ENCODE measurements at regions not wholly inside any gene's neighbourhood (a gene's known extent, or its start where the extent isn't known, plus 50 kb on each side); places are given as distances from the start of the nearest gene placed in this dataset.

DNA sequence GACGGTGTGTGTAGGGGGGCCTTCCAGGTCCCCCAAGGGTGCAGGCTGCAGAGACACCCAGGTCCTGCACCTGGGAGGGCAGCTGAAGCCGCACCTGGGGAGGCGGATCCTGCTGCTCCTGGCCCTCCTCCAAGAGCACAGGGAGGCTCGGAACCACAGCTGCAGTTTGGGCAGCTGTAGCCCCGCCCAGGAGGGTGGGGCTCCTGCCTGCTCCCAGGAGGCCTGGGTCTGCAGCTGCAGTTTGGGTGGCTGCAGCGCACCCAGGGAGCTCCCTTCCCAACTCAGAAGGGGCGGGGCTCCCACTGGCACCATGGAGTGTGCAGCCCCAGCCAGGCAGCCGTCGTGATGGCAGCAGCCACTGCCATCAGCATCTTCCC is 69.4 kb upstream of the NKD1 start:
- Histone ChIP-seq H3K4me3 (ENCODE audit: low read length) (no peak overlapping the region), H3K27ac (ENCODE audit: low read depth, low read length) (no peak overlapping the region), H3K9ac (ENCODE audit: low read length) (no peak overlapping the region), H3K36me3 (ENCODE audit: control insufficient read depth, insufficient read depth, low read length) (no peaks in the 10 kb centered on the region), H3K27me3 (ENCODE audit: control insufficient read depth, insufficient read depth, low read length) (no peaks in the 10 kb centered on the region), H3K4me1 (ENCODE audit: control insufficient read depth, insufficient read depth, low read length) (no peaks in the 10 kb centered on the region)

DNA sequence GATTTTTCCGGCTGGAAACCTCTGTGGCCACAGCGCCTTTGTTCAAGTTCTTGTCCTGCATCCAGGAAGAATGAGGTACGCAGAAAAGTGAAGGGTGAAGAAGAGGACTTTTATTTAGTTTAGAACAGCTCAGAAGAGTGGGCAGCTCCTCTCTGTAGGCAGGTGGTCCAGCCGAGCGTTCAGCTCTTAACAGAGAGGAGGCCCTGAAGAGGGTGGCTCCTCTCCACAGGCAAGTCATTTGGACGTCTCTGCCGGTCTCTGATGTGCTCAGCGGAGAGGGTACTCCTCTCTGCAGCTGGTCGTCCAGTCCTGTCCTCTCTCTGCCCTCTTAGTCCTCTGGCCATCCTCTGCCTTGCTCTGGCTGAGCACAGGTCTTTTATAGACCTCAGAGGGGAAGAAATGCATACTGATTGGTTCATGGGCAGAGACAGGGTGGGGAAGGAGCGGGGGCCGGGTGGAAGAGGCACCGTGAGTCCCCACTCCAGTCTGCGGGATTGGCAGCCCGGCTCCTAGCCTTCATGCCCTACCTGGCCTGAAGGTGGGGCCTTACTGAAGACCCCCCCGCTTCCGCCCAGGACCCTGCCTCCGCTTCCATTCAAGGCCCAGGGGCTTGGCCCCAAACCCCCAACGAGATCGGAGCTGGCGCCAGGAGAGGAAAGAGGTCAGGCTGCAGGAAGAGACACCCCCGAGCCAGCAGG is 70.0 kb upstream of the NKD1 start:
- Histone ChIP-seq H3K27me3 (ENCODE audit: control insufficient read depth, insufficient read depth, low read length) (no peaks in the 10 kb centered on the region), H3K4me3 (ENCODE audit: low read length) (no peak overlapping the region), H3K36me3 (ENCODE audit: control insufficient read depth, insufficient read depth, low read length) (no peaks in the 10 kb centered on the region), H3K4me1 (ENCODE audit: control insufficient read depth, insufficient read depth, low read length) (no peaks in the 10 kb centered on the region), H3K27ac (ENCODE audit: low read depth, low read length) (no peak overlapping the region), H3K9ac (ENCODE audit: low read length) (no peak overlapping the region)

DNA sequence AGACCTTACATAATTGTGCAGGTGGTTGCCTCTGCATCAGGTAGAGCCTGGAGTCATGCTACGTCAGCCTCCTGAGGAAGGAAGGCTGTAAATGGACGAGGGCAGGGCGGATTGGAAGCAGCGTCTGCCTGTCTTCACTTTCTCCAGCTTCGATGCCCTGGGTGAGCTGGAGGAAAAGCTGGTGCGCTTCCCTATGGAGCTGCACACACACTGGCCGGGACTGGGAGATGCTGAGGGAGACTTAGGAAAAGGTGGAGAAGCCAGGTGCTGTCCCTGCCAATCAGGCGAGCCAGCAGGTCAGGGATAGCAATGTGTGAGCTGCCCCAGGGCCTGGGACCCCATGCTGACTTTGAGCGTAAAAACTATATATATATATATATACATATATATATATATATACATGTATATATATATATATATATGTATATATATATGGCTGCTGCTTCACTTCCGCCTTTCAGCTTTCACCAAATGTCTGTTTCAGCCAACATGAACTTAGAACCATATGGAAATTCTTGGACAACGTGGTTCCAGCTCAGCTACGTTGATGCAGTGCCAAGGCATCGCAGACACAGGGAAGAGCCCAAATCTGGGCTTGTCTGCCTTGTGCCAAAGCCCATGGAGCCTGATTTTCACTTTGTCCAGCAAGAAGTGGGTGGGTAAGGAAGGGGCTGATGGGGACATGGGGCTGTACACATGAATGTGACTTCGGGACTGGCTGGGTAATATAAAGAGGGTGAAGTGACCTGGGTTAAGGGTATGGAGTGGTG is 71.5 kb upstream of the NKD1 start:
- H3K9ac ChIP-seq (ENCODE audit: low read length): no peak overlapping the region
- no peaks in the 10 kb centered on the region for H3K27me3 ChIP-seq (ENCODE audit: control insufficient read depth, insufficient read depth, low read length)
- no peaks in the 10 kb centered on the region for H3K36me3 ChIP-seq (ENCODE audit: control insufficient read depth, insufficient read depth, low read length)
- no peaks in the 10 kb centered on the region for H3K4me1 ChIP-seq (ENCODE audit: control insufficient read depth, insufficient read depth, low read length)
- no peak overlapping the region for H3K27ac ChIP-seq (ENCODE audit: low read depth, low read length)
- H3K4me3 ChIP-seq (ENCODE audit: low read length): no peak overlapping the region

DNA sequence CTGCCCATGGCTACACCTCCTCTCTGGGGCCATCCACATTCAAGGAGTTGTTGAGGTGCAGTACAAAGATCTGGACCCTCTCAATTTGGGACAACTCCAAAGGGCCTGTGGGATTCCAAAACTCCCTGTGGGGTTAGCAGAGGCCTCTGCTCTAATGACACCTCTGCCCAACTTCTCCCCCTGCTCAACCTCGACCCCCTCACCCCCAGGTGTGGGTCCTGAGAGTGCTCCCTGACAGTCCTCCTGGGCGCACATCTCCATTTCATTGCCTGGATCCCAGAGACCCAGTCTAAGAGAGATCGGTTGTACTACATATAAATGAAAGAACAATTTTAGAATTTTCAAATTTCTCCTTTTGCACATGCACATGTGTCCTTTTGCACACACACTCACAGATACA is 73.0 kb upstream of the NKD1 start:
- Histone ChIP-seq H3K27me3 (ENCODE audit: control insufficient read depth, insufficient read depth, low read length) (no peaks in the 10 kb centered on the region), H3K4me1 (ENCODE audit: control insufficient read depth, insufficient read depth, low read length) (no peaks in the 10 kb centered on the region), H3K36me3 (ENCODE audit: control insufficient read depth, insufficient read depth, low read length) (no peaks in the 10 kb centered on the region), H3K9ac (ENCODE audit: low read length) (no peak overlapping the region), H3K27ac (ENCODE audit: low read depth, low read length) (no peak overlapping the region), H3K4me3 (ENCODE audit: low read length) (no peak overlapping the region)

DNA sequence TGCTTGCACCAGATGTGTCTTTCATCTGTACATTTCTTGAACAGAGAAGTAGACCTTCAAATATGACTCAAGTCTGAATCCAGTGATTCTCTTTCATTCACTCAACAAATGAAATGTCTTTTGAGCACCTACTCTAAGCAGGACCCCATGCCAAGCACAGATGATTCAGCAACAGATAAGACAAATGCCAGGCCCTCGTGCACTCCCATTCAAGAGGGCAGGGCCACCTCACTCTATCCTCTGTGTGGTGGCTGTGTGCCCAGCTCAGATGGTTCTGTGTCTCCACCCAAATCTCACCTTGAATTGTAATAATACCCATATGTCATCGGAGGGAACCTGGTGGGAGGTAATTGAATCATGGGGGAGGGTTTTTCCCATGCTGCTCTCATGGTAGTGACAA is 74.1 kb upstream of the NKD1 start:
- Histone ChIP-seq H3K36me3 (ENCODE audit: control insufficient read depth, insufficient read depth, low read length) (no peaks in the 10 kb centered on the region), H3K4me3 (ENCODE audit: low read length) (no peak overlapping the region), H3K27ac (ENCODE audit: low read depth, low read length) (no peak overlapping the region), H3K4me1 (ENCODE audit: control insufficient read depth, insufficient read depth, low read length) (no peaks in the 10 kb centered on the region), H3K9ac (ENCODE audit: low read length) (no peak overlapping the region), H3K27me3 (ENCODE audit: control insufficient read depth, insufficient read depth, low read length) (no peaks in the 10 kb centered on the region)

DNA sequence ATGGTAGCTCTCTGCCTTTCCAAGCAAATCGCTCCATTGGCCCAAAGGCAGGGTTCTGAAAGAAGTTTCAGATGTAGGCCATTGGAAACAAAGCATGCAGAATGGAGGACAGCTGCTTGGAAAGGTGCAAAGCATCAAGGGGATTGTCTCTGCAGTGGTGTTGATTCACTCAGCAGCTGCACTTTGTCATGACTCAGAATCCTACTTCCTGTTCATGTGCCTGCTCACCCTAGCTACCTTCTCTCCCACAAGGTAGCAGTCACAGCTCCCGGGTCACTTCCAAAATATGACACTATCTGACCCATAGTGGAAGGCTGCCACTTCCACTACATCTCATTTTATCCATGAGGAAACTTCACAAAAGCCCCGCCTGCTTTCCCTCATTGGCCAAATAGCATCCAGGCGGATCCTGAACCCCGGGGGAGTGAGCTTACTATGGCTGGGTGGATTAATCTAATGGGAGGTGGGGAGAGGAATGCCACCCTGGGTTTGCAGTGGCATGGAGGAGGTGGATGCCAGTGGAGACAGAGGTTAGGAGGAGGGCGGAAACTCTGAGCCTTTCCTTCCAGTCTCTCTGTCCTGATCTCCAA is 74.7 kb upstream of the NKD1 start:
- no peak overlapping the region for H3K4me3 ChIP-seq (ENCODE audit: low read length)
- no peak overlapping the region for H3K27ac ChIP-seq (ENCODE audit: low read depth, low read length)
- H3K36me3 ChIP-seq (ENCODE audit: control insufficient read depth, insufficient read depth, low read length): no peaks in the 10 kb centered on the region
- no peaks in the 10 kb centered on the region for H3K27me3 ChIP-seq (ENCODE audit: control insufficient read depth, insufficient read depth, low read length)
- H3K9ac ChIP-seq (ENCODE audit: low read length): no peak overlapping the region
- H3K4me1 ChIP-seq (ENCODE audit: control insufficient read depth, insufficient read depth, low read length): no peaks in the 10 kb centered on the region

DNA sequence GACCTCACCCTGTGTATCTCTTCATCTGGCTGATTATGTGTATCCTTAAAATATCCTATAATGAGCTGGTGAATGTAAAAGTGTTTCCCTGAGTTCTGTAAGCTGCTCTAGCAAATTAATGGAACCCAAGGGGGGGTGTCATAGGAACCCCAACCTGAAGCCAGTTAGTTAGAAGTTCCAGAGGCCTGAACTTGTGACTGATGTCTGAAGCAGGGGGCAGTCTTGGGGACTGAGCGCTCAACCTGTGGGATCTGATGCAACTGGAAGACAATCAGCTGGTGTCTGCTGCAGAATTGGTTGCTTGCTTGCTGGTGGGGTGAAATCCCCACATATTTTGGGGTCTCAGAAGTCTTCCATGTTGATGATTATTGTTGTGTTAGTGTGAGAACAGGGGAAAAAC is 75.7 kb upstream of the NKD1 start:
- no peak overlapping the region for H3K9ac ChIP-seq (ENCODE audit: low read length)
- no peaks in the 10 kb centered on the region for H3K27me3 ChIP-seq (ENCODE audit: control insufficient read depth, insufficient read depth, low read length)
- no peaks in the 10 kb centered on the region for H3K4me1 ChIP-seq (ENCODE audit: control insufficient read depth, insufficient read depth, low read length)
- no peak overlapping the region for H3K4me3 ChIP-seq (ENCODE audit: low read length)
- H3K36me3 ChIP-seq (ENCODE audit: control insufficient read depth, insufficient read depth, low read length): no peaks in the 10 kb centered on the region
- H3K27ac ChIP-seq (ENCODE audit: low read depth, low read length): no peak overlapping the region

DNA sequence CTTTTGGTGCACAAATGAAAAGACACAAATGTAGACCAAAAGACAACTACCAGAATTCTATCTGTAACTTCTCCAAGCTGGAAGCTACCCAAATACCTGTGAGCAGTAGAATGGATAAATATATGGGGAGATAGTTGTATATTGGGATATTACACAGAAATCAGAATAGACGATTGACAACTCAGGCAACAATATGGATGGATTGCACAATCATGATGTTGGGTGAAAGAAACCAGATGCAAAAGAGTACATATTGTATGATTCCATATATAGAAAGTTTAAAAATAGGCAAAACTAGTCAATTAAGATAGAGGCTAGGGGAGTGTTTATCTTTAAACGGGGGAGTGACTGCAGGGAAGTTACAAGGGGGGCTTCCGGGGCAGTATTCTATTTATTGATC is 77.5 kb upstream of the NKD1 start:
- no peak overlapping the region for H3K4me3 ChIP-seq (ENCODE audit: low read length)
- no peaks in the 10 kb centered on the region for H3K36me3 ChIP-seq (ENCODE audit: control insufficient read depth, insufficient read depth, low read length)
- no peaks in the 10 kb centered on the region for H3K4me1 ChIP-seq (ENCODE audit: control insufficient read depth, insufficient read depth, low read length)
- no peaks in the 10 kb centered on the region for H3K27me3 ChIP-seq (ENCODE audit: control insufficient read depth, insufficient read depth, low read length)
- H3K9ac ChIP-seq (ENCODE audit: low read length): no peak overlapping the region
- H3K27ac ChIP-seq (ENCODE audit: low read depth, low read length): no peak overlapping the region

DNA sequence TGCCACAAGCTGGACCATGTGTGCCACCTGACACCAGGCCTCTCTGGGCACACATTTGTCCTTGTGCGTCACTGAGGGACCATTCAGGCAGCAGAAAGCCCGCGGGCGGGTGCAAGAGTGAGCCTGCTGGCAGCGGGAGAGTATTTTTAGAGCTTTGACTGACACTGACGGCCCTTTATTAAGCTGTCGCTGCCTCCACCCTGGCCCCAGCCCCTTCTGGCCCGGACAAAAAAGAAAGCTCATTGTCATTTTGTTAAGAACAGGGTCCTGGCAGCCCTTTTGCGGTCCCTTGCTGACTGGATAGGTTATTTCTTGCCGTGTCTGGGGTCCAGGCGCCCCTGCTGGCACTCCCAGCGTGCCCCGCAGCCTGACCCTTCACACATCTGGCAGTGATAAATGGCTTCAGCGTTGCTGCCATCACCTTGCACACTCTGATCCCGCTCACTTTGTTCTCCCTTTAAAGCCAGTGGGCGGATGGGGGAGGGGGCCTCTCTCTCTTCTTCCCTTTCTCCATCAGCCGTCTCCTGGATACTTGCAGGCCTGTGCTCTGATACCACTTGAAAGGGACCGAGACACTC is 78.4 kb upstream of the NKD1 start:
- Histone ChIP-seq H3K27ac (ENCODE audit: low read depth, low read length) (no peak overlapping the region), H3K36me3 (ENCODE audit: control insufficient read depth, insufficient read depth, low read length) (no peaks in the 10 kb centered on the region), H3K4me3 (ENCODE audit: low read length) (no peak overlapping the region), H3K4me1 (ENCODE audit: control insufficient read depth, insufficient read depth, low read length) (no peaks in the 10 kb centered on the region), H3K27me3 (ENCODE audit: control insufficient read depth, insufficient read depth, low read length) (no peaks in the 10 kb centered on the region), H3K9ac (ENCODE audit: low read length) (no peak overlapping the region)

DNA sequence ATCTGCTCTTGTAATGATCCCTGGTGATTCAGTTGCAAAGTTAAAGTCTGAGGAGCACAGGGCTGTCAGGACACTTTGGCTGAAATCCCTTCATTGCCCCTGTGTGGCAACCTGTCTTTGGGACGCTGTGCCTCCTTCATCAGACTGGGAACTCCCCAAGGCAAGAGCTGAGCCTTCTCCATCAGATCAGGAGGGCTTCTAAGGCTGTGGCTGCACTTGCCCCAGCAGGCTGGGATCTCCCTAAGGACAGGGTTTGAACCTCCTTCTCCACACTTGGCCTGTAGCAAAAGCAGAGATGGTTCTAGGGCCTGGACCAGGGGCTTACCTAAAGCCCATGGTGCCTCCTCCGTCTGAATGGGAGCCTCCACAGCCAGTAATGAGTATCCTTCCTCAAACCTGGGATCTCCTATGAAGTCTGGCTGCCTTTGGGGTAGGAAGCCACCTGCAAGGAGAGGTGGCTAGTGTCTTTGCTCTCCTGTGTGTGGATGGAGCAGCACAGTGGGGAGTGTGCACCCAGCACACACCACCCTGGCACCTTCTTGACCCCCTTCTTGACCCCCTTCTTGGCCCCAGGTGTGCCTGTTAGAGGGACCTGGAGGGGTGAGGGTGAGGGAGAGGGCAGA is 79.0 kb upstream of the NKD1 start:
- Histone ChIP-seq H3K27me3 (ENCODE audit: control insufficient read depth, insufficient read depth, low read length) (no peaks in the 10 kb centered on the region), H3K9ac (ENCODE audit: low read length) (no peak overlapping the region), H3K4me3 (ENCODE audit: low read length) (no peak overlapping the region), H3K4me1 (ENCODE audit: control insufficient read depth, insufficient read depth, low read length) (no peaks in the 10 kb centered on the region), H3K36me3 (ENCODE audit: control insufficient read depth, insufficient read depth, low read length) (no peaks in the 10 kb centered on the region), H3K27ac (ENCODE audit: low read depth, low read length) (no peak overlapping the region)

DNA sequence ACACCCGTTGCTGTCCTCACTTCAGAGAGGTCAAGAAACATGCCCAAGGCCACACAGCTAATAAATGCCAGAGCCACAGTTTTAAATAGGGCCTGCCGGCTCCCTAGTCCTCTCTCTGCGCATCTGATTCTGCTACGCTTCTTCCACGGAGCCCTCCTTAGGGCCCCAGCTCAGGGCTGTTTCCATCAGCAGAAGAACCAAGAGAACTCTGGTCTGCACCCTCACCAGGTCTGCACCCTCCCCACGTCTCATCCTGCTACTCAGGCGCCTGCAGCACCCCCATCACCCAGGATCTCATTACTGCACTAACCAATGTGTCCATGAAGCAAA is 79.5 kb upstream of the NKD1 start:
- H3K27me3 ChIP-seq (ENCODE audit: control insufficient read depth, insufficient read depth, low read length): no peaks in the 10 kb centered on the region
- H3K36me3 ChIP-seq (ENCODE audit: control insufficient read depth, insufficient read depth, low read length): no peaks in the 10 kb centered on the region
- H3K4me1 ChIP-seq (ENCODE audit: control insufficient read depth, insufficient read depth, low read length): no peaks in the 10 kb centered on the region
- H3K9ac ChIP-seq (ENCODE audit: low read length): no peak overlapping the region
- H3K27ac ChIP-seq (ENCODE audit: low read depth, low read length): no peak overlapping the region
- H3K4me3 ChIP-seq (ENCODE audit: low read length): no peak overlapping the region

DNA sequence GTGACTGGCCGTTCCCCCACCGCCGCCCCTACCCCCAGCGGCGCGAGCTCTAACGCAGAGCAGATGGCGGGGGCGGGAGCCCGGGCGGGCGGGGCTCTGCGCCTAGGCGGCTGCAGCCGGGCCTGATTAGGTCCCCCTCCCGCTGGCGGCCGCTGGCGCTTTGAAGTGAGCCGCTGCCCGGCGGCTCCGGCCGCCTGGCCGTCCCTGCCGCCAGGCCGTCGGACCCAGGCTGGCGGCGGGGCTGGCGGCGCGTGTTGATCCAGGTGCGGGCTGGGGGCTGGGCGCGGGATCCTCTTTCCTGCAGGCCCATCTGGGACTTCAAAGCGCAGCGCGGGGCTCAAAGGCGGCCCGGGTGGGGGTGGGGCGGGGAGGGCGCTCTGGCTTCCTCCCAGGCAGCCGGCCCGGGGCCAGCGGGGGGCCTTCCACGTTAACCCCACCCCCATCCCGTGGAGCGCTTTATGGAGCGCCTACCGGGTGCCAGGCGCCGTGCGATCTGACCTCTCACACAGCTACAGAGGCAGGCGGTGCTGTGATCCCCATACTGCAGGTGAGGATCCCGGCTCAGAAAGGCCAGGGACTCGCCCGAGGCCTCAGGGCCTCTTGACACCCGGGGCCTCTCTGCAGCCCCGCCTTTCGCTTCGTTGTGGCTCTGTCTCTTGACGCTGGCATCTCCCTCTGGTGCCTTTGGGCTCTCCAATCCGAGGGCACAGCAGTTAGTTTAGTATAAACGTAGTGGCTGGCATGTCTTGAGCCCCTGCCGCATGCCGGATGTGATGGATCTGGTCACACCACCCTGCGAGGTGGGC is 80.0 kb upstream of the NKD1 start:
- H3K36me3 ChIP-seq (ENCODE audit: control insufficient read depth, insufficient read depth, low read length): no peaks in the 10 kb centered on the region
- H3K4me1 ChIP-seq (ENCODE audit: control insufficient read depth, insufficient read depth, low read length): no peaks in the 10 kb centered on the region
- no peak overlapping the region for H3K9ac ChIP-seq (ENCODE audit: low read length)
- no peak overlapping the region for H3K27ac ChIP-seq (ENCODE audit: low read depth, low read length)
- peak overlapping the region; percentile 37 for H3K4me3 ChIP-seq (ENCODE audit: low read length)
- H3K27me3 ChIP-seq (ENCODE audit: control insufficient read depth, insufficient read depth, low read length): no peaks in the 10 kb centered on the region

Measured in rectal smooth muscle tissue (tissue), 1 donor.